HUES64 (cell line): ENCODE measurements at regions not wholly inside any gene's neighbourhood (a gene's known extent, or its start where the extent isn't known, plus 50 kb on each side); places are given as distances from the start of the nearest gene placed in this dataset.

Experiments
- H3K27ac ChIP-seq: 2 replicates; pipeline ENCODE4 v1.7.0; 2013; ENCODE audit warnings: low read depth, low read length, inconsistent platforms
- H3K27me3 ChIP-seq: 2 replicates; pipeline ENCODE4 v1.6.1; 2013; ENCODE audit warnings: mild to moderate bottlenecking, low read length; ENCODE audit not compliant: insufficient read depth
- H3K36me3 ChIP-seq: 2 replicates; pipeline ENCODE4 v1.6.1; 2013; ENCODE audit warnings: mild to moderate bottlenecking, low read length; ENCODE audit not compliant: insufficient read depth
- H3K4me1 ChIP-seq: 2 replicates; pipeline ENCODE4 v1.6.1; 2013; ENCODE audit warnings: mild to moderate bottlenecking, low read length, moderate library complexity; ENCODE audit not compliant: insufficient read depth
- H3K4me3 ChIP-seq: 2 replicates; pipeline ENCODE4 v1.5.1; 2013; ENCODE audit warnings: mild to moderate bottlenecking, low read length, moderate library complexity
- H3K9ac ChIP-seq: 2 replicates; pipeline ENCODE4 v1.6.1; 2013; ENCODE audit warnings: mild to moderate bottlenecking, low read depth, low read length
- H3K9me3 ChIP-seq: 2 replicates; pipeline ENCODE4 v1.6.1; 2013; ENCODE audit warnings: low read depth, low read length; ENCODE audit not compliant: insufficient read depth
- WGBS: fragments of 150-250, 120-280 bp; methylation state at CpG from one replicate; pipeline ENCODE4 v1.1.7; 2013; ENCODE audit warnings: missing lambda C conversion rate; 5-methylcytosine and 5-hydroxymethylcytosine counted together

DNA sequence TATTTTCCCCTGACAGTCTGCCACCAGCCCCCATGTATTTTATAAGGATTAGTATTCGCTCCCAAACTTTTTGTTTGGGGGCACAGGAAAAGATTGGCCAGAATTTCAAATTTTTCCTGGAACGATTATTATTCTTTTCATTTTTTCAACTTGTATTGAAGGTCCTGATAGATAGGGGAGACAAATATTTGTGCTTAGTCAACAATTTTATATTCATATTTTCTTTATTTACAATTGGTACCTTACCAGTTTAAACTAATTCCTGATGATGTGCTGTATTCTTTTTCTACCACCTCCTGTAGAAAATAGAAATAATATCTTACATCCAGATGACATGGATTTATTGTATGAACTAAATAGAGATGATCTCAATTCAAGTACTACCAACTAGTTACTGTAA is 60.7 kb upstream of the TSLP start:
- Histone ChIP-seq H3K4me1 (no peaks in the 10 kb centered on the region), H3K27ac (no peak overlapping the region), H3K4me3 (no peak overlapping the region), H3K9ac (no peak overlapping the region), H3K27me3 (no peaks in the 10 kb centered on the region), H3K36me3 (no peaks in the 10 kb centered on the region), H3K9me3 (no peaks in the 10 kb centered on the region)
- WGBS: 80% methylated on average over 1 of the region's 2 CpGs

- no peaks in the 10 kb centered on the region for H3K27me3 ChIP-seq
- H3K9ac ChIP-seq: no peak overlapping the region
- H3K4me1 ChIP-seq: no peaks in the 10 kb centered on the region
- no peaks in the 10 kb centered on the region for H3K36me3 ChIP-seq
- H3K9me3 ChIP-seq: no peaks in the 10 kb centered on the region
- no CpG with 5 or more reads among the region's 1 CpG for WGBS
- no peak overlapping the region for H3K4me3 ChIP-seq
- H3K27ac ChIP-seq: no peak overlapping the region
Measured at GRCh38 chr5:111013011-111013410, 58.5 kb upstream of the TSLP start.

GRCh38 chr5:111016801-111017200 is 54.7 kb upstream of the TSLP start:
- Histone ChIP-seq H3K9me3 (no peaks in the 10 kb centered on the region), H3K4me1 (no peaks in the 10 kb centered on the region), H3K9ac (no peak overlapping the region), H3K27me3 (no peaks in the 10 kb centered on the region), H3K36me3 (no peaks in the 10 kb centered on the region), H3K4me3 (no peak overlapping the region), H3K27ac (no peak overlapping the region)
- WGBS: 87% methylated on average over 3 of the region's 3 CpGs

- H3K27me3 ChIP-seq: no peaks in the 10 kb centered on the region
- no peak overlapping the region for H3K27ac ChIP-seq
Measured at GRCh38 chr5:111017731-111018130, 53.8 kb upstream of the TSLP start.

More at GRCh38 chr5:111017731-111018130, 53.8 kb upstream of the TSLP start:
- no peaks in the 10 kb centered on the region for H3K9me3 ChIP-seq
- no peak overlapping the region for H3K4me3 ChIP-seq
- no peak overlapping the region for H3K9ac ChIP-seq
- no peaks in the 10 kb centered on the region for H3K4me1 ChIP-seq
- WGBS: 89% methylated on average over 1 of the region's 1 CpG
- no peaks in the 10 kb centered on the region for H3K36me3 ChIP-seq
